NCI-H2171 treated with DMSO at 0.1 percent for 48 hours (cell line): ENCODE measurements at regions not wholly inside any gene's neighbourhood (a gene's known extent, or its start where the extent isn't known, plus 50 kb on each side); places are given as distances from the start of the nearest gene placed in this dataset.

Source experiments
- DNase-seq: peaks from one replicate; lab custom pipeline; 2025; lab: John Stamatoyannopoulos, UW

DNA sequence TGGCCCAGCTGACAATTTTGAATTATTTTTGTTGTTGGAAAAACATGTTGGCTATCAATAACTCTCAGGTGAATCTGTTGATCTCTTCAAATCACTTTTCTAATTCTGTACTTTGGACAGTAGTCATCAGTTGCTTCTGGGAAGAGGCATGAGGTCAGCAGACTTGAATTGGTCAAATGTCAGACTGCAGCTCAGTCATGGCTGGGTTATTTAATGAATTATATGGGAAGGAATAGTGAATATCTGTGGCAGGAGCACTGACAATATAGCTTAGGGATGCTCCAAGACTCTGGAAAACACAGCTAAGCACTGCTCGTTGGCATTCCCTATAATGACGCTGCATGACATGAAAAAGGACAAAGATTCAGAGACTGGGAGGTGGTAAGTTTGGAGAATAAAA is 98.8 kb upstream of the GAP43 start:
- DNase-seq, result no peak

DNA sequence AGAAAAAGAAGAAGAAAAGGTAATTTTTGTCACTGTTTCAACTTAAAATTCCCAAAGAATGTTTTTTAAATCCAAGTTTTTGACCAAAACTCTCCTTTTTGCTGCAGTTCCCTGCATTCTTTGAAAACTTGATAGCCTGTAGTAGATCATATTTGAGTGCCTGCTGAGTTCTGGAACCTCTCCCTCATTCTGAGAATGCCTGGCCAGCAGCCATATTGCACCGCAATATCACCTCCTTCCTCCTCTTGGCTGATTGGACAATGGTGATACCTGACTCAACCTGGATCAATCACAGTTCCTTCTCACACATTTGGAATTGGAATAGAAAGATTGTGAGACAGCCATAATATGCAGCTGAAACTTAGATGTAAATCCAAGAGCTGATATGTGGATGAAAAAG is 97.6 kb upstream of the GAP43 start:
- no peak for DNase-seq

DNA sequence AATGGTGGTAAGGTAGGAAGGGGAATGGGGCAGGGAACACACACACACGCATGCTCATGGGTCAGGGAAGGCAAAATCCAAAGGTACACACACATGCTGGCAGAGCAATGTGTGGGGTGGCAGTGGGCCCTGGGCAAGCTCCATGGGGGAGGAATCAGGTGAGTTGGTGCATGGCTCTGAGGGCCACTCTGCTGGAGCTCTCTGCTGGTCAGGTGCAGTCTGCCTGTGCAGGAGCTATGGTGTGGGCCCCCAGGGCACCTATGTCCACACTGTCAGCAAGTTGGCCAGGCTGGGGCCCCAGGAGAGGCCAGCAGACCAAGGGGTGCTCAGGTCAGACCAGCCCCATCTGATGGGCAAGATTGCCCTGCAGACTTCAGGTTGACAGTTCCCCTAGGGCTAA is 90.1 kb upstream of the GAP43 start:
- no peak for DNase-seq

DNA sequence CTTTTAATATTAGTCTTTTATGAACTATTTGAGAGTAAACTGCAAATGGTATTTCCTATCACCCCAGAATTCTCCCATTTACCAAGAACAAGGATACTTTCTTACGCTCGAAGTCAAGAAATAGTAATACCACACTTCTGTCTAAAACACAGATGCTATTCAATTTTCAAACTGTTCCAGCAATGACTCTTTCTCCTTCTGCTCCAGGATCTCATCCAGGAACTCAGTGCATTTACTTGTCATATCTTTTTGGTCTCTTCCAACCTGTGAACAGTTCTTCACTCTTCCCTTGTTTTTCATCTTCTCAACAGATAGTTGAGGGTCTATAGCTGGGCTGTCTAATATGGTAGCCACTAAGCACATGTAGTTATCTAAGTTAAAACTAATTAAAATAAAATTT is 87.1 kb upstream of the GAP43 start:
- no peak for DNase-seq

DNA sequence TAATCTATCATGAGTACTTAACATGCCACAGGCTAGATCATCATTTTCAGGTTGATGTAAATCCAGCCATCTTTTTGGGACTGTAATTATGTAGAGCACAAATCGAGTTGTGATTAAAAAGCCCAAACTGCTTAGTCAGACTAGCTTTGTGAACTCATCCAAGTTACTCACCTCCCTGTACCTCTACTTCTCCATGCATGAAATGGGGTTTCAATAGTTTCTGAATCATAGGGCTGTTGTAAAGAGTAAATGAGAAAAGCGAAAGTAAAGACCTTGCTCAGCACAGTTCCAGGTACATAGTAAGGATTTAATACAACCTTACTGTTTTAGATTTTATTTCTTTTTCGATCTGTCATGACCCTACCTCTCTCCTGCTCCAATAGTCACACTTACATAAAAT is 85.6 kb upstream of the GAP43 start:
- DNase-seq, result no peak

DNA sequence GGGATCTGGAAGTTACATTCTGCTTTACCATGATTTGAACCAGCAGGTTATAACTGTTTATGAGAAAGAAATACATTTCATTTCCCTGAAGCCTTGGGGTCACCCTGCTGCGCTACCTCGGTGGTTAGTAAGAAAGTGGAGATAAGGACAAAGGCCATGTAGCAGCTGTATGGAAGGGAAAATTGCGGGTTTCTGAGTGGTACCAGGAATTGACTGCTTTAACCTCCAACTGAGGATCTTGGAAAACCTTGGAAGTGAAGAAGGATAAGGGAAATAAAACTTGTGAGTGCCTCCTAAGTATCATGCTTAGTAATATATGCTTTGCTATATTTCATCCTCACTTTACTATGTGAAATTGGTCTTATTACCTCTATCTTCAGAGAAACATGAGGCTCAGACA is 76.1 kb upstream of the GAP43 start:
- no peak for DNase-seq

DNA sequence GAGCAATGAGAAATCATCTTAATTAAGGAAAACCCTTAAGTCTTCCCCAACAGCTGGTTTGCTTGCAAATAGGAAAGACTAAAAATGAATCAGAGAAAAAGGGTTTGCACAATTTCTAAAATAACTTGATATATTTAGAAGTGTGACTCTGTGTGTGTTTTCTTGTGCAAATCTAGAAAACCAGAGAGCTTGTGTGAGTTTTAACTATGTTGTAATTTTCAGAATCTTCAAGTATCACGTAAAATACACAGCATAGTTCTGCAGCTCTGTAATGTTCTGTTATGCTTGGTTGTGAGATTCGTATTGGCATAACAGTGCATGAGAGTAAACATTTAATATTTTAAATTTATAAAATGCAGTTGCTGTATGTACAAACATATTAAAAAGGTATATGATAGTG is 74.7 kb upstream of the GAP43 start:
- no peak for DNase-seq

DNA sequence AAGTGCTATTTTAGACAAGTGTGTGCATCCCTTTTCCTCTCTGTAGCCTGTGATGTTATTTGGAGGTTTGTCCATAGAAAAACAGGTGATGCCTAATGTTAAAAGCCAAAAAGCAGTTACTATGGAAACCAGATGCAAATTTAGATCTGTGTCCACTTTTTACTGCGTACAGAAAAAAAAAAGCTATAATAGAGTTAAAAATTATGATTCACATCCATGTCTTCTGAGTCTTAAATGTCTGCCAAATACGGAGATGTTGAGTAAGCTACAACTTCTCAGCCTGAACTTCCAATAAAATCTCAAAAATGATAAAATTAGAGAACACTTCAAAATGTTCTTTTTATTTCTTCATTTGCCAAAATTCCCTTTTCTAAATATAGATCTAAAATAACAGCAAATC is 74.2 kb upstream of the GAP43 start:
- no peak for DNase-seq

DNA sequence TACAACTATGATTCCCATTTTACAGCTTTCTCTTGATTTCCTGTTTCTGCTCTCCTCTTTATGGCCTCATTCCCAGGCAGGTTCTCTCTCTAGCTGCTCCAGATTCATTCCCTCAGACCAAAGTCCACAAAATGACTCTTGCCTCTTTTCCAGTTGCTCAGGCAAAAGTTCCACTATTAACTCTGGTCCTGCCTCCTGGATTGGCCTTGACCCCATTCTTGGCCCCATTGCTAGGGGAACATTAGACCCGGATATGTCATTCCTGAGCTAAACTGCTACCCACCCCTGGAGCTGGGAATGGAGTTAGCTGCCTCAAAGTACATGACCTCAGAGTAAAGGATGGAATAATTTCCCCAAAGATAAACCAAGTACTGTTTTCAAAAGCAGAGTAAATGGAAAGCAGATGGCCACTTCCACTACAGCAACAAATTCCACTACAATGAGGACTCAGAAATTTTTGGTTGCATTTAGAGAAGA is 73.0 kb upstream of the GAP43 start:
- no peak for DNase-seq

DNA sequence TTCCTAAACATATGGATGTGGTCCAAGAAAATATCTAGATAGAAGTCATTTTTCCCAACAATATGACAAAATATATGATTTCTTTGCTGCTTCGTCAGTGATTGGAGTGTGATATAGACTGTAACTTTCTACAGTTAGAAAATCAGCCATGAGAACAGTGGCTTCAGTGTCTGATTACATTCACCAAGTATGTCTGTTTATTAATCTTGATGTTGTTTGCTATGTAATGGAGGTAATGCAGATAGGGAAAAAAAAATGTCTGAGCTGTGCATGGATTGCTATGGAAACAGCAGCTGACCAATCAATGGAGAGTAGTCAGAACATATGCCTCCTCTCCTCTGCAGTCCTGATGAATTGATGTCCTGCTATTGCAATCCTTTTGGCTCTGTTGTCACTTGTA is 72.3 kb upstream of the GAP43 start:
- peak; percentile 28 for DNase-seq

DNA sequence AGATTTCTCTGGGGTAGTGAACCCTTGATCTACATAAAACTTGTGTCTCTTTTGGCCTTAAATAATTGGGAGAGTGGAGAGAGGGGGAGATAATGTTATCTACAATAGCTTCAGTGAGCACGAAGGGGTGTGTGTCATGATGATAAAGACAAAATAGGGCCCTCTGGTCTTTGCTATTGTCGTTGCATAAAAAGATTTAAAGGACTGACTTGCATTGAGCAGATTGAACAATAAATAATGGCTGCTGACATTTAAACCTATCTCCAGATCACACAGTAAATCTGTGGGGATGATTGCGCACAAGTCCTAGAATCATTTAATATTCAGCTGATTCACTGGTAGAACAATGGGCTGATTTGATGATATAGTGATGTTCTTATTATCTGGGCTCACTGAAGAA is 71.3 kb upstream of the GAP43 start:
- DNase-seq, result no peak

DNA sequence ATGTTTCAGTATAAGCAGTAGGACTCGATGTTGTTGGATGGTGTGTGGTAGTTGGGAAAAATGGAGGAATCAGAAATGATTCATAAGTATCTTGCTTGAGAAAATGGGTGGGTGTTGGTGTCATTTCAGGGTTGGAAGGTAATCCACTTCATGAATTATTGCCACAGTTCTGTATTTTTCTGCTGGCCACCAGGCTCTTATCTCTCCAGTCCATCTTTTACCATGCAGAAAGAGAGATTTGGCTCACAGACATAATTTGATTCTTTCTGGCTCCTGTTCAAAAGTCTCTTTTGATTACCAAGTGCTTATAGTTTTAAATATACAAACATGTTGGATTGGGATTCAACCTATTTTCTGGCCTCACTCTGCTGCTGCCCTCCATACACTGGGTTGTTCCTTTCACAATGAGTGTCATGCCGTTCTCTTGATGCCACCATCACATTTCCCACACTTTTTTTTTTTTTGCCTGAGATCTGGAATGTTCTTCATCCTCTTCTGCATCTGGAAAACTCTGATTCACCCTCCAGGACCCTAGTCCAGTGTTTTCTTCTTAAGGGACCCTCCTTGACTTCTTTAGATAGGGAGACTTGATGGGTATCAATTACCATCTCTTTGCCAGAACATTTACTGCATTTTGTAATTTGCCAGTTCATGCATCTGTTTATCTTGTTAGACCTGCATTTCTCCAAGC is 69.4 kb upstream of the GAP43 start:
- DNase-seq, result no peak

DNA sequence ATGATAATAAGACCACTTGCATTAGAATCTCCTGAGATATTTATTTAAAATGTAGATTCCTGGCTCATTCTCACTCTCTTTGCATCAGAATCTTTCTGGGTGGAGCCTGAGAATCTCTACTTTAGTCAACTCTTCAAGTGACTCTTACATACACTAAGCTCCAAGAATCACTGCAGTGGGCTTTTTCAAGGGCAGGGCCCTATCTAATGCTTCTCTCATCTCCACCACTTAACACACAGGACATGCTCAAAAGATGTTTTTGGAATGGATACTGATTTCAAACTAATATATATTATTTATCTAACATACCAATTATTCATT is 68.9 kb upstream of the GAP43 start:
- no peak for DNase-seq

DNA sequence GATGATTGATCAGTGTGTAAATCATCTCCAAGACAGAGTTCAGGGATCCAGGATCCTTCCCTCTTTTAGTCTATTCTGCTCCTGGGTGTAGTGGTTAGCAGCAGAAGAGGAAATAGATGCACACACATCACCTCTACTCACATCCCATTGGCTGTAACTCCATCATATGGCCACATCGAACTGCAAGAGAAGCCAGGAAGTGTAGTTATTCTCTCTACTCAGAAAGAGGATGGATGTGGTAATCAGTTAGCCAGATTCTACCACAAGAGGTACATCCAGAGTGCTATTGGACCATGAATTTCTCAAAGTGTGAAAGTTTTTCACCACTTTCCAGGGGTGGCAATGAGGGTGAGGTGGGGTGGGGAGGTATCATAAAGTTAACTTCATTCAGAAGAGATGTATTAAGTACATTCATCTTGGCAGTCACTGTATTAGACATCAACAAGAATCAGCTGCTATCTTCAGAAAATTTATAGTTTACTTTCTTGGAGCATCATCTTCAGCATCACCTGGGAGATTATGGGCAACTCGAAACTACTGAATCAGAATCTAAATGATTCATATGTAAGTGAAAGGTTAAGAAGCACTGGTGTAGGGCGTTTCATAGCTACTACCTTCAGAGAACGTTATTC is 60.6 kb upstream of the GAP43 start:
- no peak for DNase-seq

DNA sequence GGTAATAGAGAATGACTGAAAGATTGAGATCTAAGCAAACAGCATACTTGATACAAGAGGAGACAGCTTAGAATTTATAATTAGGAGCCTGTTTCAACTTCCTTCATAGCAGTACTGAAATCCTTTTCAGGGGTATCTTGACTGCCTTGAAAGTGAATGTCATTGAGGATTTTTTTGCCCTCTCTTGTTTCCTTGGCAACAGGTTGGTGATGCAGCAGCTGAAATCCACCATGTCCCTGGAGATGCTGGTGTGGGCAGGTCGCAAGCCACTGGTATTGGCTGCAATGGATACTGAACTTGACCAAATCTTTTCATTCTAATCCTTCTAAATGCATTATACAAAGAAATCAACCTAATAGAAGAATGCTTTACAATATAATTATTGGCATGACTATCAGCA is 59.3 kb upstream of the GAP43 start:
- no peak for DNase-seq

DNA sequence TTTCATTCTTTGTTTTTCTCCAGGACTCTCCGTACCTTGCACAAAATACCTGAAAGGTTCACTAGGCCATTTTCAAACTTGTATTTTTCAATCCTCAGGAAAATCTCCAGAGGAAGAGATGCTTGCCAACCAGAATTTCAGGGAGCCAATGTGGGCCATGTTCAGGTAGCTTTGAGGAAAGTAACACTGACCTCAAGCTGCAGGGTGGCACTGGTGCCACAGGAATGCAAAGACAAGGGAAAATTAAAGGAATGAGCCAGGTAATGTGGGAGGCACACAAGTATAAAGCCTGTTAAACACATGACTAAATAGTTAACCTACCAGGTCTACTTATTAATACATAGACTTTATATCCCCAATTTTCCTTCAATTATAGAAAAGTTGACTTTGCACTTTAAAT is 51.9 kb upstream of the GAP43 start:
- no peak for DNase-seq
